Esophagus (tissue), 2 donors: ENCODE measurements at regions not wholly inside any gene's neighbourhood (a gene's known extent, or its start where the extent isn't known, plus 50 kb on each side); places are given as distances from the start of the nearest gene placed in this dataset.

Source experiments
- H3K27ac ChIP-seq, 2 donors: one replicate each; pipeline ENCODE4 v1.5.1; 2013; ENCODE audit warnings: low read depth in 2 of 2, mild to moderate bottlenecking in 2 of 2, inconsistent platforms in 1 of 2, low read length in 1 of 2, moderate library complexity in 1 of 2
- H3K27me3 ChIP-seq, 2 donors: one replicate each; pipeline ENCODE4 v1.6.1; 2013; ENCODE audit warnings: low read length in 2 of 2, control low read depth in 1 of 2, mild to moderate bottlenecking in 1 of 2; ENCODE audit not compliant: insufficient read depth in 2 of 2, control insufficient read depth in 1 of 2
- H3K36me3 ChIP-seq, 2 donors: one replicate each; pipeline ENCODE4 v1.6.1; 2013; ENCODE audit warnings: low read length in 1 of 2; ENCODE audit not compliant: control insufficient read depth in 2 of 2, insufficient read depth in 2 of 2
- H3K4me1 ChIP-seq, 2 donors: one replicate each; pipeline ENCODE4 v1.6.1; 2013; ENCODE audit warnings: low read length in 1 of 2; ENCODE audit not compliant: control insufficient read depth in 2 of 2, insufficient read depth in 2 of 2
- H3K4me3 ChIP-seq, 2 donors: one replicate each; pipeline ENCODE4 v1.5.1; 2013; ENCODE audit warnings: low read length in 2 of 2, mild to moderate bottlenecking in 2 of 2, low read depth in 1 of 2, moderate library complexity in 1 of 2
- H3K9me3 ChIP-seq, 2 donors: one replicate each; pipeline ENCODE4 v1.6.1; 2013; ENCODE audit warnings: mild to moderate bottlenecking in 2 of 2, low read depth in 1 of 2, low read length in 1 of 2, moderate library complexity in 1 of 2; ENCODE audit not compliant: control insufficient read depth in 2 of 2, insufficient read depth in 1 of 2
- WGBS, 2 donors: extraction: QIAGEN DNeasy Blood & Tissue Kit; methylation state at CpG; one replicate each; pipeline ENCODE4 v1.1.7; 2013; 5-methylcytosine and 5-hydroxymethylcytosine counted together
- donor health status: healthy with polysubstance abuse.
- donor health status: Bipolar disorder and iron deficiency.

GRCh38 chr2:13141315-13141714 is 424.6 kb downstream of the TRIB2 start:
- H3K36me3 ChIP-seq: no peaks in the 10 kb centered on the region
- H3K4me3 ChIP-seq: no peak overlapping the region
- no peak overlapping the region for H3K27ac ChIP-seq
- no peaks in the 10 kb centered on the region for H3K27me3 ChIP-seq
- 80 to 84% methylated on average over 2 of the region's 2 CpGs for WGBS, 2 donors
- no peaks in the 10 kb centered on the region for H3K9me3 ChIP-seq
- H3K4me1 ChIP-seq: no peaks in the 10 kb centered on the region

- H3K4me1 ChIP-seq: no peaks in the 10 kb centered on the region
- WGBS, 2 donors: 46 to 47% methylated on average over 2 of the region's 2 CpGs
- H3K36me3 ChIP-seq: no peaks in the 10 kb centered on the region
- no peaks in the 10 kb centered on the region for H3K9me3 ChIP-seq
- no peaks in the 10 kb centered on the region for H3K27me3 ChIP-seq
- H3K4me3 ChIP-seq: no peak overlapping the region
- no peak overlapping the region for H3K27ac ChIP-seq
Observed at GRCh38 chr2:13143451-13143850, 426.7 kb downstream of the TRIB2 start.

GRCh38 chr2:13156916-13157315 is 440.2 kb downstream of the TRIB2 start:
- no peak overlapping the region for H3K4me3 ChIP-seq
- H3K4me1 ChIP-seq: no peaks in the 10 kb centered on the region
- no peaks in the 10 kb centered on the region for H3K36me3 ChIP-seq
- WGBS, 2 donors: 49 to 50% methylated on average over 2 of the region's 2 CpGs
- no peaks in the 10 kb centered on the region for H3K27me3 ChIP-seq
- H3K9me3 ChIP-seq: no peaks in the 10 kb centered on the region
- H3K27ac ChIP-seq: no peak overlapping the region

GRCh38 chr2:13158466-13158865 is 441.7 kb downstream of the TRIB2 start:
- WGBS, 2 donors: 65% methylated on average over 3 of the region's 3 CpGs
- Histone ChIP-seq H3K4me1 (no peaks in the 10 kb centered on the region), H3K4me3 (no peak overlapping the region), H3K36me3 (no peaks in the 10 kb centered on the region), H3K9me3 (no peaks in the 10 kb centered on the region), H3K27ac (no peak overlapping the region), H3K27me3 (no peaks in the 10 kb centered on the region)

GRCh38 chr2:13180729-13181128 is 464.0 kb downstream of the TRIB2 start:
- Histone ChIP-seq H3K36me3 (no peaks in the 10 kb centered on the region), H3K9me3 (peaks cover 3 to 5% of the 10 kb centered on the region in 2 donors), H3K4me1 (no peaks in the 10 kb centered on the region), H3K4me3 (no peak overlapping the region), H3K27me3 (no peaks in the 10 kb centered on the region), H3K27ac (no peak overlapping the region)
- 71 to 73% methylated on average over 1 of the region's 1 CpG for WGBS, 2 donors

- 58 to 68% methylated on average over 4 of the region's 4 CpGs for WGBS, 2 donors
Observed at GRCh38 chr2:13193075-13193474, 476.3 kb downstream of the TRIB2 start.

GRCh38 chr2:13193900-13194299 is 477.2 kb downstream of the TRIB2 start:
- Histone ChIP-seq H3K4me3 (no peak overlapping the region), H3K36me3 (no peaks in the 10 kb centered on the region), H3K4me1 (no peaks in the 10 kb centered on the region), H3K27ac (no peak overlapping the region), H3K27me3 (no peaks in the 10 kb centered on the region), H3K9me3 (no peaks in the 10 kb centered on the region)
- 0 to 3% methylated on average over 1 of the region's 1 CpG for WGBS, 2 donors

More at GRCh38 chr2:13193075-13193474, 476.3 kb downstream of the TRIB2 start:
- Histone ChIP-seq H3K4me3 (no peak overlapping the region), H3K27ac (no peak overlapping the region), H3K9me3 (no peaks in the 10 kb centered on the region), H3K36me3 (no peaks in the 10 kb centered on the region), H3K4me1 (no peaks in the 10 kb centered on the region), H3K27me3 (no peaks in the 10 kb centered on the region)

- no peaks in the 10 kb centered on the region for H3K36me3 ChIP-seq
- no peak overlapping the region for H3K4me3 ChIP-seq
- no peaks in the 10 kb centered on the region for H3K27me3 ChIP-seq
- H3K4me1 ChIP-seq: no peaks in the 10 kb centered on the region
- WGBS, 2 donors: 82 to 91% methylated on average over 1 of the region's 1 CpG
- no peak overlapping the region for H3K27ac ChIP-seq
- H3K9me3 ChIP-seq: no peaks in the 10 kb centered on the region
Observed at GRCh38 chr2:13195270-13195669, 478.5 kb downstream of the TRIB2 start.

- no peak overlapping the region for H3K27ac ChIP-seq
- H3K9me3 ChIP-seq: no peaks in the 10 kb centered on the region
- H3K27me3 ChIP-seq: no peaks in the 10 kb centered on the region
- H3K4me3 ChIP-seq: no peak overlapping the region
- no peaks in the 10 kb centered on the region for H3K4me1 ChIP-seq
- no peaks in the 10 kb centered on the region for H3K36me3 ChIP-seq
- WGBS, 2 donors: 79 to 81% methylated on average over 1 of the region's 1 CpG
Observed at GRCh38 chr2:13197248-13197647, 480.5 kb downstream of the TRIB2 start.

- H3K4me1 ChIP-seq: no peaks in the 10 kb centered on the region
- no peak overlapping the region for H3K4me3 ChIP-seq
- no peaks in the 10 kb centered on the region for H3K27me3 ChIP-seq
- no peaks in the 10 kb centered on the region for H3K36me3 ChIP-seq
- no peaks in the 10 kb centered on the region for H3K9me3 ChIP-seq
- no peak overlapping the region for H3K27ac ChIP-seq
- 66 to 80% methylated on average over 2 of the region's 2 CpGs for WGBS, 2 donors
Observed at GRCh38 chr2:13201924-13202323, 485.2 kb downstream of the TRIB2 start.
